DND-41 (cell line): ENCODE measurements at regions not wholly inside any gene's neighbourhood (a gene's known extent, or its start where the extent isn't known, plus 50 kb on each side); places are given as distances from the start of the nearest gene placed in this dataset.

Experiments used
- ATAC-seq: fragments of 200-7000 bp; cut with Tn5 transposase; 3 replicates; pipeline ENCODE4 v1.9.1; 2021; ENCODE audit warnings: low read depth; ENCODE audit not compliant: insufficient read depth
- DNase-seq: peaks from one replicate; pipeline ENCODE4 v3.0.0-alpha.2; 2020
- H2AFZ ChIP-seq: 2 replicates; pipeline ENCODE4 v1.6.0; 2012; ENCODE audit warnings: low read depth, low read length
- H3K27ac ChIP-seq: 2 replicates; pipeline ENCODE4 v1.5.1; 2012; ENCODE audit warnings: low read length, inconsistent platforms
- H3K27me3 ChIP-seq: fragments of 200-600 bp; sonication (generic); 2 replicates; pipeline ENCODE4 v1.6.0; 2012; ENCODE audit warnings: low read length, mild to moderate bottlenecking, inconsistent platforms; ENCODE audit not compliant: insufficient read depth, poor library complexity
- H3K36me3 ChIP-seq: 2 replicates; pipeline ENCODE4 v1.5.1; 2012; ENCODE audit warnings: low read length, inconsistent platforms; ENCODE audit not compliant: insufficient read depth
- H3K4me1 ChIP-seq: 2 replicates; pipeline ENCODE4 v1.5.1; 2012; ENCODE audit warnings: mild to moderate bottlenecking, low read length; ENCODE audit not compliant: insufficient read depth
- H3K4me2 ChIP-seq: 2 replicates; pipeline ENCODE4 v1.6.0; 2012; ENCODE audit warnings: mild to moderate bottlenecking, moderate library complexity, low read length, inconsistent platforms; ENCODE audit not compliant: insufficient read depth
- H3K4me3 ChIP-seq, 2 experiments: fragments of 200-600 bp in 1 of 2; shearing (Covaris generic) in 1 of 2; 2 replicates each; pipeline ENCODE4 v1.5.1; 2012 to 2016; ENCODE audit warnings: inconsistent platforms in 2 of 2, low read length in 2 of 2, mild to moderate bottlenecking in 2 of 2, low read depth in 1 of 2, moderate library complexity in 1 of 2
- H3K79me2 ChIP-seq: 2 replicates; pipeline ENCODE4 v1.6.0; 2012; ENCODE audit warnings: low read length, inconsistent platforms; ENCODE audit not compliant: insufficient read depth
- H3K9ac ChIP-seq: 2 replicates; pipeline ENCODE4 v1.6.0; 2012; ENCODE audit warnings: low read depth, mild to moderate bottlenecking, inconsistent platforms, low read length, moderate library complexity
- H3K9me3 ChIP-seq: 2 replicates; pipeline ENCODE4 v1.5.1; 2012; ENCODE audit warnings: low read length, moderate library complexity, mild to moderate bottlenecking, inconsistent platforms; ENCODE audit not compliant: insufficient read depth, severe bottlenecking
- H4K20me1 ChIP-seq: 2 replicates; pipeline ENCODE4 v1.6.0; 2012; ENCODE audit warnings: low read length; ENCODE audit not compliant: insufficient read depth
- CTCF ChIP-seq: IDR thresholded peaks from 2 replicates; pipeline ENCODE4 v1.5.1; 2012; ENCODE audit warnings: borderline replicate concordance, low read length, moderate library complexity, mild to moderate bottlenecking; ENCODE audit not compliant: poor library complexity, severe bottlenecking; ENCODE audit errors: extremely low read depth
- EZH2 ChIP-seq: IDR thresholded peaks from 3 replicates; pipeline ENCODE4 v1.6.1; 2012; ENCODE audit warnings: borderline replicate concordance, low read depth, mild to moderate bottlenecking, moderate library complexity, low read length, inconsistent platforms; ENCODE audit not compliant: severe bottlenecking

GRCh38 chr4:14545163-14545562 lies 457.1 kb upstream of the CPEB2 start:
- no peak overlapping the region for H2AFZ ChIP-seq
- no peak overlapping the region for H3K4me2 ChIP-seq
- no peak overlapping the region for H3K9ac ChIP-seq
- ATAC-seq: no peak
- H4K20me1 ChIP-seq: no peaks in the 10 kb centered on the region
- H3K36me3 ChIP-seq: no peaks in the 10 kb centered on the region
- H3K27ac ChIP-seq: no peak overlapping the region
- H3K4me3 ChIP-seq: no peak overlapping the region
- H3K4me1 ChIP-seq: no peaks in the 10 kb centered on the region
- TF ChIP-seq EZH2 (no peak), CTCF (no peak)
- DNase-seq: no peak
- H3K27me3 ChIP-seq: no peaks in the 10 kb centered on the region
- no peaks in the 10 kb centered on the region for H3K9me3 ChIP-seq
- no peaks in the 10 kb centered on the region for H3K79me2 ChIP-seq

GRCh38 chr4:14545807-14546206 lies 456.5 kb upstream of the CPEB2 start:
- Histone ChIP-seq H3K4me2 (no peak overlapping the region), H3K9ac (no peak overlapping the region)
- no peak for ATAC-seq

GRCh38 chr4:14552119-14552518 lies 450.2 kb upstream of the CPEB2 start:
- Histone ChIP-seq H3K9ac (no peak overlapping the region), H3K4me1 (no peaks in the 10 kb centered on the region), H3K9me3 (no peaks in the 10 kb centered on the region), H3K79me2 (no peaks in the 10 kb centered on the region), H4K20me1 (no peaks in the 10 kb centered on the region), H3K4me2 (no peak overlapping the region), H2AFZ (no peak overlapping the region), H3K27me3 (no peaks in the 10 kb centered on the region), H3K27ac (no peak overlapping the region), H3K4me3 (no peak overlapping the region), H3K36me3 (no peaks in the 10 kb centered on the region)
- no peak for ATAC-seq
- no peak for TF ChIP-seq CTCF
- no peak for TF ChIP-seq EZH2
- no peak for DNase-seq

More at GRCh38 chr4:14545807-14546206, 456.5 kb upstream of the CPEB2 start:
- Histone ChIP-seq H4K20me1 (no peaks in the 10 kb centered on the region), H3K79me2 (no peaks in the 10 kb centered on the region), H3K27me3 (no peaks in the 10 kb centered on the region), H2AFZ (no peak overlapping the region), H3K4me1 (no peaks in the 10 kb centered on the region), H3K9me3 (no peaks in the 10 kb centered on the region), H3K4me3 (no peak overlapping the region), H3K36me3 (no peaks in the 10 kb centered on the region), H3K27ac (no peak overlapping the region)
- DNase-seq: no peak
- TF ChIP-seq CTCF: no peak
- TF ChIP-seq EZH2: no peak

- no peaks in the 10 kb centered on the region for H3K36me3 ChIP-seq
- TF ChIP-seq EZH2 (no peak), CTCF (no peak)
- H3K9me3 ChIP-seq: no peaks in the 10 kb centered on the region
- H3K27ac ChIP-seq: no peak overlapping the region
- H3K79me2 ChIP-seq: no peaks in the 10 kb centered on the region
- no peak overlapping the region for H2AFZ ChIP-seq
- no peaks in the 10 kb centered on the region for H3K4me1 ChIP-seq
- H3K9ac ChIP-seq: no peak overlapping the region
- ATAC-seq (no peak), DNase-seq (no peak)
- no peak overlapping the region for H3K4me3 ChIP-seq
- no peaks in the 10 kb centered on the region for H4K20me1 ChIP-seq
- no peak overlapping the region for H3K4me2 ChIP-seq
- H3K27me3 ChIP-seq: no peaks in the 10 kb centered on the region
Measured at GRCh38 chr4:14559646-14560045, 442.6 kb upstream of the CPEB2 start.
